ENCODE measurements at regions not wholly inside any gene's neighbourhood (a gene's known extent, or its start where the extent isn't known, plus 50 kb on each side); places are given as distances from the start of the nearest gene placed in this dataset.

DNA sequence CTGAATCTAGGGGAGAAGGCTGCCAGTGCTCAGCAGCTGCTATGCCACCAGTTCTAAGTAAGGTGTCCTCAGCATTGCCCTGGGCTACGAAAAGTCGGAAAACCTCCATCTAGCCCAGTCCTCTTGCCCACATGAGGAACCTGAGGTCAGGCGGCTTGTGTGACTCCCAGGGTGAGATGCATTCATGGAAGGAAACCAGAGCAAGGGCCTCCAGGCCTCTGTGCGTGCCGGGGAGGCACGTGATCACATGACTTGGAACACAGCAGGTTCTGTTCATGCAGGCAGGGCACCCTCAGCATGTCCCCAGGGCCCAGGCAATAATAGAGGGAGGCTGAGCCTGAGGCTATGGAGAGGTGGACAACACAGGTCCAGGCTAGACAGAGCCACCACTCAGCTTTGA is 312.5 kb upstream of the DUSP10 start:
- TF ChIP-seq, protein P1, sequence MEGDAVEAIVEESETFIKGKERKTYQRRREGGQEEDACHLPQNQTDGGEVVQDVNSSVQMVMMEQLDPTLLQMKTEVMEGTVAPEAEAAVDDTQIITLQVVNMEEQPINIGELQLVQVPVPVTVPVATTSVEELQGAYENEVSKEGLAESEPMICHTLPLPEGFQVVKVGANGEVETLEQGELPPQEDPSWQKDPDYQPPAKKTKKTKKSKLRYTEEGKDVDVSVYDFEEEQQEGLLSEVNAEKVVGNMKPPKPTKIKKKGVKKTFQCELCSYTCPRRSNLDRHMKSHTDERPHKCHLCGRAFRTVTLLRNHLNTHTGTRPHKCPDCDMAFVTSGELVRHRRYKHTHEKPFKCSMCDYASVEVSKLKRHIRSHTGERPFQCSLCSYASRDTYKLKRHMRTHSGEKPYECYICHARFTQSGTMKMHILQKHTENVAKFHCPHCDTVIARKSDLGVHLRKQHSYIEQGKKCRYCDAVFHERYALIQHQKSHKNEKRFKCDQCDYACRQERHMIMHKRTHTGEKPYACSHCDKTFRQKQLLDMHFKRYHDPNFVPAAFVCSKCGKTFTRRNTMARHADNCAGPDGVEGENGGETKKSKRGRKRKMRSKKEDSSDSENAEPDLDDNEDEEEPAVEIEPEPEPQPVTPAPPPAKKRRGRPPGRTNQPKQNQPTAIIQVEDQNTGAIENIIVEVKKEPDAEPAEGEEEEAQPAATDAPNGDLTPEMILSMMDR (IDR thresholded peaks at IDR 0.05): no peak
- TF ChIP-seq POLR2AphosphoS5 (IDR thresholded peaks at IDR 0.05) (no peak), POLR2A (IDR thresholded peaks at IDR 0.05) (no peak), EP300 (IDR thresholded peaks at IDR 0.05) (no peak)

Measured in sigmoid colon (tissue), 4 donors.